ENCODE measurements at regions not wholly inside any gene's neighbourhood (a gene's known extent, or its start where the extent isn't known, plus 50 kb on each side); places are given as distances from the start of the nearest gene placed in this dataset.

- Histone ChIP-seq H3K9me3 (ENCODE audit: insufficient read depth in 2 of 2, low read depth in 1 of 2, low read length in 1 of 2) (no peaks in the 10 kb centered on the region), H3K79me1 (ENCODE audit: low read depth, low read length) (no peaks in the 10 kb centered on the region), H3K9ac (replicated peaks in 1 of 4; ENCODE audit: extremely low read depth in 1 of 4, low read depth in 3 of 4, low read length in 3 of 4) (no peak overlapping the region), H4K5ac (ENCODE audit: insufficient read length, low read depth, low read length) (no peak overlapping the region), H3K4me2 (ENCODE audit: insufficient read depth in 1 of 2, low read depth in 2 of 2, low read length in 2 of 2) (no peak overlapping the region), H3K4me1 (replicated peaks in 1 of 4; ENCODE audit: control insufficient read depth in 3 of 4, insufficient read depth in 4 of 4, low read length in 3 of 4) (no peaks in the 10 kb centered on the region), H2BK12ac (ENCODE audit: low read depth, low read length) (no peak overlapping the region), H3K23ac (ENCODE audit: insufficient read length) (no peak overlapping the region), H2BK15ac (ENCODE audit: low read length) (no peak overlapping the region), H3K14ac (ENCODE audit: insufficient read length) (no peak overlapping the region), H3K79me2 (ENCODE audit: control insufficient read depth in 1 of 2, insufficient read depth in 2 of 2, low read length in 2 of 2) (no peaks in the 10 kb centered on the region), H4K8ac (ENCODE audit: extremely low read depth, insufficient read depth, low read length) (no peak overlapping the region), H2BK5ac (ENCODE audit: low read depth, low read length) (no peak overlapping the region), H3K23me2 (ENCODE audit: low read depth, low read length) (no peaks in the 10 kb centered on the region), H3K27ac (ENCODE audit: low read depth, low read length) (no peak overlapping the region), H3K56ac (replicated peaks; ENCODE audit: insufficient read length, low read depth, low read length) (no peak overlapping the region), H3K18ac (ENCODE audit: extremely low read depth, low read length) (no peak overlapping the region), H4K91ac (replicated peaks; ENCODE audit: insufficient read length, low read length) (no peak overlapping the region), H3K4me3 (ENCODE audit: extremely low read depth in 1 of 4, insufficient read depth in 2 of 4, low read depth in 3 of 4, low read length in 4 of 4) (no peak overlapping the region), H2AFZ (ENCODE audit: low read length) (no peak overlapping the region; the same call in 1 of the 2 replicates), H2AK5ac (ENCODE audit: low read depth, low read length) (no peak overlapping the region), H2BK20ac (ENCODE audit: low read length) (no peak overlapping the region), H3K4ac (replicated peaks; ENCODE audit: insufficient read length, low read depth, low read length) (no peak overlapping the region), H4K20me1 (replicated peaks in 1 of 2; ENCODE audit: control insufficient read depth in 1 of 2, insufficient read depth in 2 of 2, low read length in 2 of 2) (no peaks in the 10 kb centered on the region), H3K36me3 (ENCODE audit: control insufficient read depth in 2 of 4, insufficient read depth in 4 of 4, low read length in 3 of 4) (no peaks in the 10 kb centered on the region), H2BK120ac (replicated peaks; ENCODE audit: low read depth, low read length) (no peak overlapping the region), H3K27me3 (replicated peaks in 1 of 4; ENCODE audit: control insufficient read depth in 3 of 4, extremely low read depth in 1 of 4, insufficient read depth in 3 of 4, low read length in 3 of 4) (no peaks in the 10 kb centered on the region)
- DNase-seq (ENCODE audit: low read depth in 1 of 2, low spot score in 2 of 2) (no peak), FAIRE-seq (no peak)
- ChIA-PET POLR2A (ENCODE audit: partially characterized antibody) (no interaction called here), CTCF (ENCODE audit: partially characterized antibody) (interaction anchor here (1.4 kb wide), 1 partner anchor 179 kb away, joined by 5 read pairs; no protein-coding TSS in a partner anchor)
- WGBS, 2 experiments (ENCODE audit: extremely low coverage in 1 of 2, insufficient coverage in 1 of 2, insufficient read length in 1 of 2, insufficient replicate concordance in 2 of 2, low coverage in 1 of 2, low lambda C conversion rate in 2 of 2, missing lambda C conversion rate in 1 of 2) = 97% methylated on average over 2 of the region's 2 CpGs; no CpG with 5 or more reads in 1 of the 2 experiments
- no peak for TF ChIP-seq PHF8 (conservative IDR thresholded peaks at IDR 0.05; ENCODE audit: low read depth, low read length)
- no peak for TF ChIP-seq NRF1 (IDR thresholded peaks at IDR 0.05; ENCODE audit: low read depth, low read length)
- TF ChIP-seq RNF2 (IDR thresholded peaks at IDR 0.05; ENCODE audit: borderline replicate concordance, low read depth, low read length, missing control alignments, poor library complexity, severe bottlenecking) = no peak
- no peak for TF ChIP-seq TAF1 (IDR thresholded peaks at IDR 0.05; ENCODE audit: low read depth, low read length)
- TF ChIP-seq SIN3A (conservative IDR thresholded peaks at IDR 0.05 in 1 of 2, IDR thresholded peaks at IDR 0.05 in 1 of 2; ENCODE audit: low read depth in 1 of 2, low read length in 2 of 2) = no peak
- no peak for TF ChIP-seq POLR2A (IDR thresholded peaks at IDR 0.05; ENCODE audit: control extremely low read depth in 1 of 2, low read depth in 2 of 2, low read length in 2 of 2)
- no peak for TF ChIP-seq KDM1A (IDR thresholded peaks at IDR 0.05; ENCODE audit: borderline replicate concordance, low read length)
- no peak for TF ChIP-seq YY1 (IDR thresholded peaks at IDR 0.05; ENCODE audit: low read depth, low read length)
- no peak for TF ChIP-seq ATF3 (IDR thresholded peaks at IDR 0.05; ENCODE audit: insufficient read depth, low read depth, low read length)
- TF ChIP-seq GTF2F1 (IDR thresholded peaks at IDR 0.05; ENCODE audit: borderline replicate concordance, low read depth, low read length) = no peak
- no peak for TF ChIP-seq EP300 (IDR thresholded peaks at IDR 0.05; ENCODE audit: borderline replicate concordance in 1 of 2, low read depth in 2 of 2, low read length in 2 of 2)
- no peak for TF ChIP-seq CREB1 (IDR thresholded peaks at IDR 0.05)
- no peak for TF ChIP-seq POLR2AphosphoS5 (IDR thresholded peaks at IDR 0.05; ENCODE audit: low read depth, low read length)
- TF ChIP-seq RXRA (IDR thresholded peaks at IDR 0.05; ENCODE audit: insufficient read depth, low read depth, low read length) = no peak
- no peak for TF ChIP-seq SRF (IDR thresholded peaks at IDR 0.05; ENCODE audit: low read depth, low read length)
Observed at GRCh38 chr13:104750377-104750776, 1684.2 kb upstream of the SLC10A2 start.
